Thyroid gland (tissue), 4 donors: ENCODE measurements at regions not wholly inside any gene's neighbourhood (a gene's known extent, or its start where the extent isn't known, plus 50 kb on each side); places are given as distances from the start of the nearest gene placed in this dataset.
A peak's percentile ranks its signal among the peaks of the same experiment; 100 is the strongest.

Experiments
- DNase-seq, 2 donors: peaks; one replicate each; pipeline ENCODE4 v3.0.0-alpha.2; 2019
- H3K27ac ChIP-seq, 3 donors: fragments of 200-600 bp; sonication (generic); 1 replicate in 2 of 3; 2 replicates in 1 of 3; pipeline ENCODE4 v1.5.1; 2016 to 2019; ENCODE audit warnings: mild to moderate bottlenecking in 1 of 3, moderate library complexity in 1 of 3
- H3K27me3 ChIP-seq: fragments of 200-600 bp; sonication (generic); one replicate; pipeline ENCODE4 v1.5.1; 2019
- H3K36me3 ChIP-seq, 2 donors: fragments of 200-600 bp; sonication (generic); one replicate each; pipeline ENCODE4 v1.5.1; 2016 to 2019
- H3K4me1 ChIP-seq, 2 donors: fragments of 200-600 bp; sonication (generic); one replicate each; pipeline ENCODE4 v1.5.1; 2017 to 2019
- H3K4me3 ChIP-seq, 3 donors: fragments of 200-600 bp; sonication (generic); replicated peaks in 1 of 3; 1 replicate in 2 of 3; 2 replicates in 1 of 3; pipeline ENCODE4 v1.5.1; 2016; ENCODE audit warnings: mild to moderate bottlenecking in 1 of 3
- H3K9me3 ChIP-seq: fragments of 200-600 bp; sonication (generic); one replicate; pipeline ENCODE4 v1.5.1; 2017
- CTCF ChIP-seq, 6 experiments: fragments of 200-600 bp in 3 of 6; fragments of 450-650 bp in 3 of 6; sonication (generic) in 3 of 6; IDR thresholded peaks; one replicate each; pipeline ENCODE4 v1.5.1; 2016 to 2019; ENCODE audit warnings: antibody characterized with exemption in 6 of 6, mild to moderate bottlenecking in 2 of 6, inconsistent platforms in 1 of 6, moderate library complexity in 1 of 6
- POLR2A ChIP-seq, 2 donors: fragments of 450-650 bp; IDR thresholded peaks; one replicate each; pipeline ENCODE4 v1.6.1; 2017; ENCODE audit warnings: antibody characterized with exemption in 2 of 2, mild to moderate bottlenecking in 2 of 2, moderate library complexity in 1 of 2
- WGBS, 2 donors: methylation state at CpG; one replicate each; pipeline ENCODE4 v1.1.5; 2017; 5-methylcytosine and 5-hydroxymethylcytosine counted together
- intact Hi-C: fragments of 100-400 bp; cut with DNase I; formaldehyde crosslinking; loops from one replicate; pipeline ENCODE4 v1.15.1; 2023

GRCh38 chr13:99855526-99856420 lies 115.8 kb downstream of the ZIC5 start:
- Histone ChIP-seq H3K9me3 (no peaks in the 10 kb centered on the region), H3K27me3 (no peaks in the 10 kb centered on the region), H3K27ac (peak overlapping the region in 1 of 3 donors; percentile 7), H3K4me3 (no peak overlapping the region), H3K36me3 (no peaks in the 10 kb centered on the region), H3K4me1 (peaks cover 15 to 23% of the 10 kb centered on the region in 2 donors)
- 59 to 69% methylated on average over 9 of the region's 9 CpGs for WGBS, 2 donors
- intact Hi-C loops: no loop called here
- DNase-seq: no peak
- TF ChIP-seq POLR2A (IDR thresholded peaks at IDR 0.05) (no peak), CTCF (IDR thresholded peaks at IDR 0.05) (no peak)

- 87 to 90% methylated on average over 13 of the region's 13 CpGs for WGBS, 2 donors
- Histone ChIP-seq H3K4me3 (no peak overlapping the region), H3K4me1 (peaks cover 15 to 22% of the 10 kb centered on the region in 2 donors), H3K36me3 (no peaks in the 10 kb centered on the region), H3K27ac (no peak overlapping the region), H3K9me3 (no peaks in the 10 kb centered on the region), H3K27me3 (no peaks in the 10 kb centered on the region)
- no peak for DNase-seq
- intact Hi-C loops: no loop called here
- TF ChIP-seq CTCF (IDR thresholded peaks at IDR 0.05): no peak
Measured at GRCh38 chr13:99854366-99854765, 117.2 kb downstream of the ZIC5 start.

- WGBS, 2 donors: 70 to 72% methylated on average over 10 of the region's 10 CpGs
- TF ChIP-seq POLR2A (IDR thresholded peaks at IDR 0.05): no peak
- no peak for TF ChIP-seq CTCF (IDR thresholded peaks at IDR 0.05)
- intact Hi-C loops: no loop called here
Measured at GRCh38 chr13:99847318-99847750, 124.2 kb downstream of the ZIC5 start.

GRCh38 chr13:99845161-99845874 lies 126.2 kb downstream of the ZIC5 start:
- Histone ChIP-seq H3K27ac (no peak overlapping the region), H3K4me3 (no peak overlapping the region), H3K27me3 (no peaks in the 10 kb centered on the region), H3K4me1 (no peaks in the 10 kb centered on the region), H3K36me3 (no peaks in the 10 kb centered on the region), H3K9me3 (no peaks in the 10 kb centered on the region)
- intact Hi-C loops: no loop called here
- 88 to 92% methylated on average over 29 of the region's 29 CpGs for WGBS, 2 donors
- TF ChIP-seq POLR2A (IDR thresholded peaks at IDR 0.05) (no peak), CTCF (IDR thresholded peaks at IDR 0.05) (no peak)
- no peak for DNase-seq

More at GRCh38 chr13:99847318-99847750, 124.2 kb downstream of the ZIC5 start:
- Histone ChIP-seq H3K9me3 (no peaks in the 10 kb centered on the region), H3K27me3 (no peaks in the 10 kb centered on the region), H3K36me3 (no peaks in the 10 kb centered on the region), H3K27ac (no peak overlapping the region), H3K4me1 (no peaks in the 10 kb centered on the region), H3K4me3 (no peak overlapping the region)
- DNase-seq: no peak

GRCh38 chr13:99844421-99844820 lies 127.1 kb downstream of the ZIC5 start:
- no peaks in the 10 kb centered on the region for H3K4me1 ChIP-seq
- no peaks in the 10 kb centered on the region for H3K9me3 ChIP-seq
- 81 to 83% methylated on average over 8 of the region's 8 CpGs for WGBS, 2 donors
- no peak for TF ChIP-seq CTCF (IDR thresholded peaks at IDR 0.05)
- no peak for TF ChIP-seq POLR2A (IDR thresholded peaks at IDR 0.05)
- no peak overlapping the region for H3K4me3 ChIP-seq
- H3K36me3 ChIP-seq: no peaks in the 10 kb centered on the region
- H3K27ac ChIP-seq: no peak overlapping the region
- H3K27me3 ChIP-seq: no peaks in the 10 kb centered on the region
- DNase-seq: no peak
- intact Hi-C loops: no loop called here
